Right ventricle myocardium superior (tissue), 1 donor: ENCODE measurements at regions not wholly inside any gene's neighbourhood (a gene's known extent, or its start where the extent isn't known, plus 50 kb on each side); places are given as distances from the start of the nearest gene placed in this dataset.

ENCODE experiments used
- ATAC-seq: fragments of 200-7000 bp; cut with Tn5 transposase; one replicate; pipeline ENCODE4 v1.9.1; 2020; ENCODE audit warnings: mild to moderate bottlenecking; ENCODE audit not compliant: poor library complexity
- DNase-seq: peaks from one replicate; pipeline ENCODE4 v3.0.0-alpha.2; 2020
- intact Hi-C: fragments of 100-400 bp; cut with DNase I; formaldehyde crosslinking; loops from one replicate; pipeline ENCODE4 v1.11.2; 2022
- donor health status: DM: no; HTN: yes; CAD: no; lungs with severe emphysema.

DNA sequence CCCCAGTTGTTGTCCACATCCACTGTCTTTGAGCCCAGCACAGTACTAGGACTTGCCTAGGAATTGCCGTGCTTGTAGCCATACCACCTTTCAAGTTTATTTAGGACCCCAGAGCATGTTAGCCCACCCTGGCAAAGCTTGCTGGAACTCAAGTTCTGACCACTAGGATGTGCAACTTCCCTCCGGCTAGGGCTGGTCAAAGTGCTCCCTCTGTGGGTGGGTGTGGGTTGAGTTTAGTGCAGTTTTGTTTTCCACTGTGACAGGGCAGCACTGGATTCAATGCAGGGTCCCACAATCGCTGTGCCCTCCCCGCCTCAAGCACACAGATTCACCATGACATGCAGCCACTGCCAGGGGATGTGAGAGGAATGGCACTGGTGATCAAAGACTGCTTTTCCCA lies 96.0 kb downstream of the RASGEF1B start:
- DNase-seq (no peak), ATAC-seq (no peak)
- intact Hi-C loops: no loop called here

DNA sequence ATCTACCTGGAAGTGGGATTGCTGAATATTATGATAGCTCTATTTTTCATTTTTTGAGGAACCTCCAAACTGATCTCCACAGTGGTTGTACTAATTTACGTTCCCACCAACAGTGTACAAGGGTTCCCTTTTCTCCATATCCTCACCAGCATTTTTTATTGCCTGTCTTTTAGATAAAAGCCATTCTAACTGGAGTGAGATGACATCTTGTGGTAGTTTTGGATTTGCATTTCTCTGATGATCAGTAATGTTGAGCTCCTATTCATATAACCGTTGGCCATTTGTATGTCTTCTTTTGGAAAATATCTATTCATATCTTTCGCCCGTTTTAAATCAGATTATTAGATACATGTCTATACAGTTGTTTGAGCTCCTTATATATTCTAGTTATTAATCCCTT lies 101.8 kb downstream of the RASGEF1B start:
- intact Hi-C loops: no loop called here
- no peak for ATAC-seq
- DNase-seq: no peak

DNA sequence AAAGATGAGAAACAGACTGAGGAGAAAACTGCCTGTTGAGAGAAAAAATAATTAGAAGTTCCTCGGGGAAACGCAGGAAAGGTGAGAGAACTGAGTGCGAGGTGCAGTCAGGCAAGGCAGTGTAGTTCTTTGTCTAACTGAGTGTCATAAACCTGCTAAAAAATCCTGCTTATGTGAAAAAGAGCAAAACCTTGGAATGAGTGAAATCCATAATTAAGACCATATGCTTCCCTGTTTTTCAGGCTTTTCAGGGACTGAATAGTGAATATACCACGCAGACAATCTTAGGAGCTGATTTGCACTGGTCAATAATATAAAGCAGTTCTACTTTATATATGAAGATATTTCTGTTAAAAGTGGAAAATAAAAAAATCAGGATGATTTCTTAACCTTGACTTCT lies 104.9 kb downstream of the RASGEF1B start:
- intact Hi-C loops: no loop called here
- ATAC-seq: no peak
- DNase-seq: no peak

DNA sequence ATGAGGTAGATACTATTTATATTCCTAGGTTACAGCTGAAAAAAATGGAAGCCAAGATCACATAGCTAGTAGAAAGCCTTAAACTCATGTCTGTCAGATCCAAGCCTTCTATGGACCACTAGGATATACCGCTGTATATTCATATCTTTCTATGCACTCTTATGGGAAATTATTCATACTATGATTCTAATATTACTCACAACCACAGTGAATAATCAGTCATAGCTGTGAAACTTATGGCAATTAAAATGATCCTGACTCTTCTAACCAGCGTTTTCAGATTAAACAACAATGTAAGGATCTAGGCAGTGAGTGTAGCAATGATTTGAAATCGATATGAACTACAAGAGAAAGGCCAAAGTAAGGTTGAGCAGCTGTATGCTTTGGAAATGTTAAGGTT lies 111.0 kb downstream of the RASGEF1B start:
- intact Hi-C loops: no loop called here
- no peak for DNase-seq

DNA sequence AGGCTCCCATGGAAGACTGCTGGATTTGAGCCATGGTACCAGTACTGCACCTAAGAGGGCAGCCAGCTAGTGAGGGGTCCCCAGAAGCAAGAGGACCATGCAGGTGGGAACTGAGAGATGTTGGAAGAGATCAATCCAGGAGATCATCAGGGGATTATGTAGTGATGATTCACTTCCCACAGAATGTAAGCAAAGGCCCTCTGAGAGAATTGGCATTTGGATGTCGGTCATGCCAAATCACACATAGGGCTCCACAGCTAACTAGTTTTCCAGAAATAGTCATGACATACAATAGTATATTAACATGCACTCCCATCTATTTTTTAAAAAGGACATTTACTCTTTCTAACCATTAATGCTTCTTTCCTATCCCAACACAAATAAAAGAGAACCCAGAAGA lies 112.5 kb downstream of the RASGEF1B start:
- intact Hi-C loops: no loop called here
- DNase-seq (no peak), ATAC-seq (no peak)

More for the DNA sequence above, 111.0 kb downstream of the RASGEF1B start:
- no peak for ATAC-seq

DNA sequence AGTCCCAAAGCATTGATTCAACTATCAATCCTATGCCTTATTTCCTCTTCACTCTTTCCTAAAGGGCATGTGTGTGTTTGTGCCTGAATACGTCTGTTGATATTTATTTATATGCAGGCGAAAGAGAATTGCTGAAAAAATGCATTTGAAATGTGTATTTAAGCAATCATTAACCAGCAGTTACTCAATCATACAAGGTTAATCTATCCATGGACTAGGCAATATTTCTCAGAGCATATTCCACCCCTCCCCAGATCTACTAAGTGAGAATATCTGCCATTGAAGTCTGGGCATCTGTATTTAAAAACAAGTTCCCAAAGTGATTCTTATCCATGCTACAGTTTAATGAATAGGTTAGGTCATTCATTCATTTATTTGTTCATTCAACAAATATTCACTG lies 113.6 kb downstream of the RASGEF1B start:
- intact Hi-C loops: no loop called here
- ATAC-seq (no peak), DNase-seq (no peak)

DNA sequence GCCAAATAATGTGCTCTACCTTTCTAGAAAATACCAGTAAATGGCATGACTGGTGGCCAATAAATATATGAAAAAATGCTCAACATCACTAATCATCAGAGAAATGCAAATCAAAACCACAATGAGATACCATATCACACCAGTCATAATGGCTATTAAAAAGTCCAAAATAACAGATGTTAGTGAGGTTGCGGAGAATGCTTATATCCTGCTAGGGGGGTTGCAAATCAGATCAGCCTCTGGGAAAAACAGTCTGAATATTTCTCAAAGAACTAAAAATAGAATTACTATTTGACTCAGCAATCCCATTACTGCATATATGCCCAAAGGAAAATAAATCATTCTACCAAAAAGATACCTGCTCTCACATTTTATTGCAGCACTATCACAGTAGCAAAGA lies 115.1 kb downstream of the RASGEF1B start:
- intact Hi-C loops: no loop called here
- no peak for ATAC-seq
- no peak for DNase-seq

DNA sequence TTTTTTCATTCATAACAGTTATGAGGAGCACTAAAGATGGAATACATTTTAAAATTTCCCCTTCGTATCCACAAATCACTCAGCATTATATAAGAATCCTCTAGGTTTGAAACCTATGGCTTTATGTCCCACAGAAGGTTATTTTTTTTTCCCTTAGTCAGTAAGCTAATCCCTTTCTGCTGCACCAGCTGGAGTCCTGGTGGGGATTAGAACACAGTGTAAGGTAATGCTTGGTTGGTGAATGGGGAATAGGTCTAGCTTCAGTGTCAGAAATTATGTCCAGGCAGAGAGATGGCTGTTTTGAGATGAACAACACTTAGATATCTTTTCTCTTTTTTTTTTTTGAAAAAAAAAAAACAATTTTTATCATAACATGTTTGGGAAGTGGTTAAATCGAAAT lies 116.6 kb downstream of the RASGEF1B start:
- no peak for DNase-seq
- intact Hi-C loops: no loop called here
- no peak for ATAC-seq

DNA sequence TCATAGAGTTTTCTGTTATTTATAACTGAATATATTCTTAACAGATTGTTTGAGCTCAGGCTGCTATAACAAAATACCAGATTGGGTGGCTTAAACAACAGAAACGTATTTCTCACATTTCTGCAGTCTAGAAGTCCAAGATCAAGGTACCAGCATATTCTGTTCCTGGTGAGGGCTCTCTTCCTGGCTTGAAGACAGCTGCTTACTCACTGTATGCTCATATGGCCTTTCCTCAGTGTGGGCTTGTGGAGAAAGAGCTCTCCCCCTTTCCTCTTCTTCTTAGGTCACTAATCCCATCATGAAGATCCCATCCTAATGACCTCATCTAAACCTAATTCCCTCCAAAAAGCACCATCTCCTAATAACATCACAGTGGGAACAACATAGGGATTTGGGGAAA lies 117.8 kb downstream of the RASGEF1B start:
- intact Hi-C loops: loop anchor here (5.0 kb wide), 1 partner anchor 287 kb away; no protein-coding TSS in a partner anchor
- ATAC-seq (no peak), DNase-seq (no peak)

DNA sequence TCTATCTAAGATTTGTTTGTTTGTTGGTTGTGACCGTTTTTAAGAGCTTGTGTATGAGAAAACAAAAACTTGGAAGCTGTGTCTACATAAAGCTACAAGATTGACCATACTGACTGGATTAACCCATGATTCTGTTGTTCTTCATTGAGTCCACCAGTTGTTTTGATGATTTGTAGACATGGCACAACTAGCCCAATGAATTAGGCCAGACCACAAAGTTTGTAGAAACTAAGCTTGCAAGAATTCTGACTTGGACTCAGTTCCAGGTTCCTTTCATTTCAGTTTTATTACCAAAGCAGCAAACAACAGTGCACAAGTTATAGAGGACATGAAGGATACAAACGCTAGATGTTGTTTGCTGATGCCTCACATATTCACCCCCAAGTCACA lies 119.3 kb downstream of the RASGEF1B start:
- no peak for DNase-seq
- intact Hi-C loops: loop anchor here (5.0 kb wide), 1 partner anchor 285 kb away; no protein-coding TSS in a partner anchor
- ATAC-seq: no peak

DNA sequence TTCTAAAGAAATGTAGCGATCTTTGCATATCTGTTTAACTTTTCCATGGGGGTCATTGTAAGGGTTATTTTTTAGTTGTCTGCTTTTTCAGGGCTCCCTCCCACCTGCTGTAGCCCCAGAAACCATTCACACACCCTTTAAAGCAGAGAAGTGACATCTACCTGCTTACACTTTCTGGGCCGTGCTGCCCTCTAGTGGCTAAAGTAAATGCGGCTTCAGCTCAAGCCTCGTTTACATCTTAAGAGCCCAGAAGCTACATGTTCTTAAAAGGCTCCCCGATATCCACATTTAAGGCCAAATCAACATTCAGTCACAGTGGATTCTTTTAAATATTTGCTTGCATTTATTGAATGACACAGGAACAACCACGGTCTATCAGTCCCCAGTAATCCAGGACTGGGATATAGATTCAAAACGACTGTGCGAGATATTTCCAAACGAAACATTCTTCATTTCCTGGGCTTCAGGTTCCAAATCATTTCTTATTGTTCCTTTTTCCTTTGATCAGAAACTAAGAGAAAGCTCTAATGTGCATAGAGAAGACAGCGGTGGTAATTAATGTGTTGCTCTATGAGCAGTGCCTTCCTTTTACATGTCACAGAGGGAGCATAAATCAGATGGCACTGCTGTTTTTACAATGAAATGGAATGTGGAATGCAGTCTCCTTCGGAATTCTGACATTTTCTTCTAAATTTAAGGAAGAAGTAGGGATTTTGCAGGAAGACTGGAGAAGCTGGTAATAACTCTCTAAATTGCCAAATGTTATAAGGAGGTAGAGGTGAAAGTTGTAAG lies 119.9 kb downstream of the RASGEF1B start:
- intact Hi-C loops: loop anchor here (5.0 kb wide), 1 partner anchor 285 kb away; no protein-coding TSS in a partner anchor
- ATAC-seq (peak; percentile 71), DNase-seq (peak; percentile 65)

DNA sequence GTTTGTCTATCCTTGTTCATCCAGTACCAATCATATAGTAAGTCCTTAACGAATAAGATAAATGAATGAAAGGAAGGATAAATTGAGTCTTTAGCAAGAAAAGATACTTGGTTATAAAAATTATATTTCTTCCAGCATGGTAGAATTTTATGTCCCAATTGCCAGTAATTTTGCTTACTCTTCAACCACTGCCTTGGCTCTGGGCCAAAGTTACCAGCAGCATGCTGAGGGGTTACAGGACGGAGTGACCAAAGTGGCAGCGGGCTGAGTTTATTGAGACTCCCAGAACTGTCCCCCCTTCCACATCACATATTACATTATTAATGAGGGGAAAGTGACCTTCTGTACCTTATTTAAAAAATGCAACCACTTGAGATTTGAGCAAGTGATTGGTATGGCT lies 121.7 kb downstream of the RASGEF1B start:
- DNase-seq (no peak), ATAC-seq (no peak)

DNA sequence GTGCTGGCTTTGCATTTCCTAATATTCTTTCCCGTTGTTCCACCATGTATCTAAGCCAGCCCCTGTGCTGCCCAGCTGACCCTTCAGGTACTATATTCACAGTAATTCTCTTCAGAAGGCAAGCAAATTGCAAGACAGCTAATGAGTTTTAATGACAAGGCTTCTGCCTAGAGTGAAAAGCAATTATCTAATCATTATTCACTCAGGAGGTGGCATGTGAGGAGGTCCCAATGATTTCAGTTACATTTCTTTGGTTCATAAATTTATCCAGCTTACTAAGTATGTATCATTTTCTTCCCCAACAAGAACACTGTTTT lies 123.0 kb downstream of the RASGEF1B start:
- DNase-seq (no peak), ATAC-seq (no peak)
- intact Hi-C loops: loop anchor here (5.0 kb wide), 1 partner anchor 271 kb away; no protein-coding TSS in a partner anchor

More for the DNA sequence above, 121.7 kb downstream of the RASGEF1B start:
- intact Hi-C loops: loop anchor here (5.0 kb wide), 1 partner anchor 283 kb away; no protein-coding TSS in a partner anchor

DNA sequence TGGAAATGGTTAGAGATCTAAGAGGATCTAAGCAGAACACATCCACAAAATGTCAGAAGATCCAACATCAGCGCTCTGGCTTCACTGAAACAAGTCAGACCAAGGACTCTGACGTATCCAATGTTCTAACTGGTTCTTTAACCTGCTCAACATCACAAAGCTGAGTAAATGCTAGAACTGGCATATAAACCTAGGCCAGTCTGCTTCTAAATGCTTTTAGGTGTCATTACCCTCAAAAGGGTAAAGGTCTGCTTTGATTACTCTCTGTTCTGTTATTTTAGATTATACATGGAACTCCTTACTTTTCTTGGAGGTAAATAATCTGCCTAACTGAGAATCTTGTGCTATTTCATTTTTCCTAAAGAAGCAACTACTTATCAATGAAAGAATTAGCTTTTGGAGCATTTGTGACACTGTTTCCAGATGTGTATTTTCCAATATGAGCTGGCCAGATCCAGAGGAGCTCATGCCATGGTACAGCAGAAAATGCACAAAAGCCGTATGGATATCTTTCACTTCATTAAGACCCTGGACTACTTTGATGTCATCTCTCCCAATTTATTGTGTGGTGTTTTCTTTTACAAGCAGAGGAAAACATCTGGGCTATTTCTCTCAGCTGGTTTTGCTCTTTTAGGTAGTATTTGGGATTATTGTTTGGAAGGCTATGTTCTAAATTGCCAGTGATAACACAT lies 123.5 kb downstream of the RASGEF1B start:
- ATAC-seq (no peak), DNase-seq (no peak)
- intact Hi-C loops: loop anchor here (5.0 kb wide), 1 partner anchor 271 kb away; no protein-coding TSS in a partner anchor

DNA sequence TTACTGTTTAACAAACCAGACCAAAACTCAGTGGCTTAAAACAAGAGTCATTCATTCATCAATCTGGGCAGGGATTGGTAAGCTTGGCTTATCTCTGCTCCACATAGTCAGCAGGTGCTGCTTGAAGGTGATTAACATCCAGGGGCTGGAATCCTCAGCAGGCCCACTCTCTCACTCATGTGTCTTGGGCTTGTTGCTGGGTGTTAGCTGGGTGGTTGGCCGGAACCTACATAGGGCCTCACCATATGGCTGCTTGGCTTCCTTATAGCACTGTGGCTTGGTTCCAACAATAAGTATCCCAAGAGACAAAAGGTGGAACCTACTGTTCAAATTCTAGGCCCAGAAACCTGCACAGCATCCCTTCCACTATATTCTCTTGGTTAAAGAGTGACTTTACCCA lies 125.0 kb downstream of the RASGEF1B start:
- DNase-seq (no peak), ATAC-seq (no peak)
- intact Hi-C loops: loop anchor here (5.0 kb wide), 1 partner anchor 269 kb away; no protein-coding TSS in a partner anchor

DNA sequence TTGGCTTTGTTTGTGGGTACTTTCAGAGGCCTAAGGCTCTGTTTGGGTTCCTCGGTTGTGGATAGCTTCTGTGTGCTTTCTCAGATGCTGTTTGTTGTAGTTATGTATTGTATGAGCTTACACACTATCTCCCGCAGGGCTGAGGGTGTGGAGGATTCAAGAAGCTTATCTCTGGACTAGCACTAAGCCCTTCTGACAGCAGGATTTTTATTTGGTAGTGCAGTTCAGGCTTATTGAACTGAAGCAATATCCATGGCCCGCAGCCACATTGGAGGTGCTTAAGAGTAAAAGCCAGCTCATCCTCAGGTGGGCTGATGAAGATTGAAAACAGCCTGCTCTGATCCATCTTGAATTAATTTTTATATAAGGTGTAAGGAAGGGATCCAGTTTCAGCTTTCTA lies 128.2 kb downstream of the RASGEF1B start:
- no peak for ATAC-seq
- no peak for DNase-seq
- intact Hi-C loops: no loop called here

DNA sequence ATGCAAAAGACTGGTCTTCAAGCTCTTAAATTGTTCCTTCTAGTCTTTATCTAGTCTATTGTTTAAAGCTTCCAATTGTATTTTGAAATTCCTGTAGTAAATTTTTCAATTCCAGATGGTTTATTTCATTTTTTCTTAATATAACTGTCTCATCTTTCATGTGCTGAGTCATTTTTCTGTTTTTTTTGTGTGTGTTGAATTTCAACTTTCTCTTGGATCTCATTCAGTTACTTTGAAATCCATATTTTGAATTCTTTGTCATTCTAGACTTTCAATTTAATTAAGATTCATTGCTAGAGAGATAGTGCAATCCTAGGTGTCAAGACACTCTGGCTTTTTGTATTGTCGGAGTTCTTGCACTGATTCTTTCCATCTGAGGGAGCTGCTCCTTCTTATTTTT lies 128.0 kb upstream of the PRKG2 start:
- ATAC-seq: no peak

DNA sequence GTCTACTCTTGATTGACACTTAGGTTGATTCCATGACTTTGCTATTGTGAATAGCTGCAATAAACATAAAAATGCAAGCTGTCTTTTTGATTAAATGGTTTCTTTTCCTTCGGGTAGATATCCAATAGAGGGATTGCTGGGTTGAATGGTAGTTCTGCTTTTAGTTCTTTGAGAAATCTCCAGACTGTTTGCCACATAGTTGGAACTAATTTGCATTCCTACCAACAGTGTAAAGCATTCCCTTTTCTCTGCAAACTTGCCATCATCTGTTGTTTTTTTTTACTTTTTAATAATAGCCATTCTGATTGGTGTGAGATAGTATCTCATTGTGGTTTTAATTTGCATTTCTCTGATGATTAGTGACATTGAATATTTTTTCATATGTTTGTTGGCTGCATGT lies 122.2 kb upstream of the PRKG2 start:
- DNase-seq: no peak
- intact Hi-C loops: no loop called here
- ATAC-seq: no peak

More for the DNA sequence above, 128.0 kb upstream of the PRKG2 start:
- intact Hi-C loops: no loop called here
- DNase-seq: no peak

DNA sequence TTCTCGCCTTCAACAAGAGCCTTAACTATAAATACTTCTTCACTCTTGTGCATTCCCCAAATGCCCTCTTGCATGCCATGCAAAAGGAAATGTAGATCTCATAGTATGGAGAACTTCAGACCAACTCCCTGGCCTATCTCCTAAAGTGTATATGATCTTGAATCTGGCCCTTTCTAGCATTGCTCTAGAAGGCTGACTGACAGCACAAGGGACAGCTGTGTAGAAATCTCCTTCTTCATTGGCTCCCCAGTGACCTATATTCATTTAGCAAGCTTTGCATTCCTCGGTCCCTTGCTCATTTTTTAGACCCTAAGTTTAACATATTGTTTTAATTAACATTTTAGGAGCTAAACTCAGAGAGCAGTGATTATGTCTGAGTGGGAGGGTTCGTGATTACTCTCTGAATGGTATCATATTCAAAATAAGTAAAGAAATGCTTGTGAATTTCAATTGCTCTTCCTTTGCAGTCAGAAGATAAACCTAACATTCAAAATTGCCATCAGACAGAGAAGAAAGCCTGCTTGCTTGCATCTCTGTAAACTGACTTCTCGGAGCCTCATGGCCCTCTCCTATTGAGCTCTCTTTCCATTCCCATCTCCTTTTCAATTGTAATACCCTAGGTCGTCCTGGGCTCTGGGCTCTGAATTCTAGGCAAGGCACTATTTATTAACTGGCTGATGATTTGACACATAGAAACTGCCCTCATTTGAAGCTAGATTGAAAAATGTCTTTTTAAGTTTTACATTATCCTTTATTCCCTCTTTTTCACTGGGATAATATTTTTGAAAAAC lies 120.3 kb upstream of the PRKG2 start:
- DNase-seq (no peak), ATAC-seq (no peak)
- intact Hi-C loops: no loop called here
